Endothelial cell of umbilical vein (primary cell): ENCODE measurements at regions not wholly inside any gene's neighbourhood (a gene's known extent, or its start where the extent isn't known, plus 50 kb on each side); places are given as distances from the start of the nearest gene placed in this dataset.

Experiments used
- BruUV-seq: library from RNA; stranded (reverse); fragments of 400-500 nt; replicated peaks from 2 replicates; lab custom pipeline; 2021; lab: Mats Ljungman, UMichigan
- CTCF ChIA-PET: fragments of 300-600, 350-600 bp; sonication (Branson Sonifier 250); formaldehyde crosslinking; loops from one replicate; lab custom pipeline; 2021; ENCODE audit warnings: antibody characterized with exemption, inconsistent platforms; lab: Charles Lee
- POLR2A ChIA-PET: fragments of 300-600, 350-600 bp; sonication (Branson Sonifier 250); formaldehyde crosslinking; loops from one replicate; lab custom pipeline; 2021; ENCODE audit warnings: antibody characterized with exemption, inconsistent platforms; lab: Charles Lee
- DNase-seq: peaks from one replicate; pipeline ENCODE4 v3.0.0-alpha.2; 2011; ENCODE audit warnings: low read depth, low spot score
- FAIRE-seq: peaks from 2 replicates; lab custom pipeline; 2011; peaks lifted over from hg19 to GRCh38; lab: Jason Lieb, UNC
- H2AFZ ChIP-seq: 2 replicates; pipeline ENCODE4 v1.6.0; 2012; ENCODE audit warnings: low read depth, low read length, control low read depth, inconsistent platforms
- H3K27ac ChIP-seq: 2 replicates; pipeline ENCODE4 v1.5.1; 2011; ENCODE audit warnings: low read depth, mild to moderate bottlenecking, control low read depth, low read length, moderate library complexity; ENCODE audit not compliant: insufficient read depth
- H3K27me3 ChIP-seq, 2 experiments: 2 replicates each; pipeline versions ENCODE4 v1.6.0 to v1.6.1; 2011; ENCODE audit warnings: low read length in 2 of 2, mixed read lengths in 1 of 2; ENCODE audit not compliant: control insufficient read depth in 2 of 2, insufficient read depth in 2 of 2
- H3K36me3 ChIP-seq, 2 experiments: 2 replicates in 1 of 2; 3 replicates in 1 of 2; pipeline ENCODE4 v1.5.1; 2011; ENCODE audit warnings: low read length in 2 of 2, mild to moderate bottlenecking in 1 of 2, moderate library complexity in 1 of 2; ENCODE audit not compliant: control insufficient read depth in 2 of 2, insufficient read depth in 2 of 2; ENCODE audit errors: extremely low read depth in 1 of 2
- H3K4me1 ChIP-seq: 3 replicates; pipeline ENCODE4 v1.5.1; 2011; ENCODE audit warnings: mild to moderate bottlenecking, low read length; ENCODE audit not compliant: control insufficient read depth, insufficient read depth; ENCODE audit errors: extremely low read depth
- H3K4me2 ChIP-seq: 2 replicates; pipeline ENCODE4 v1.6.1; 2011; ENCODE audit warnings: low read length, control low read depth, mixed read lengths; ENCODE audit not compliant: insufficient read depth
- H3K4me3 ChIP-seq, 3 experiments: fragments of 200-600 bp in 1 of 3; sonication (generic), shearing (Covaris generic) in 1 of 3; replicated peaks in 1 of 3; 2 replicates each; pipeline ENCODE4 v1.5.1; 2011 to 2016; ENCODE audit warnings: control low read depth in 3 of 3, low read length in 3 of 3, mild to moderate bottlenecking in 2 of 3, inconsistent platforms in 1 of 3, low read depth in 1 of 3, moderate library complexity in 1 of 3; ENCODE audit not compliant: insufficient read depth in 1 of 3
- H3K79me2 ChIP-seq: 2 replicates; pipeline ENCODE4 v1.6.0; 2012; ENCODE audit warnings: low read length, inconsistent platforms; ENCODE audit not compliant: control insufficient read depth, insufficient read depth
- H3K9ac ChIP-seq: replicated peaks from 2 replicates; pipeline ENCODE3; 2011; ENCODE audit warnings: low read length, control low read depth; ENCODE audit not compliant: insufficient read depth; ENCODE audit errors: extremely low read depth
- H3K9me1 ChIP-seq: replicated peaks from 3 replicates; pipeline ENCODE4 v1.6.0; 2011; ENCODE audit warnings: mild to moderate bottlenecking, low read length; ENCODE audit not compliant: control insufficient read depth, insufficient read depth; ENCODE audit errors: extremely low read depth
- H3K9me3 ChIP-seq: replicated peaks from 2 replicates; pipeline ENCODE4 v1.5.1; 2012; ENCODE audit warnings: low read length, inconsistent platforms; ENCODE audit not compliant: control insufficient read depth, insufficient read depth
- H4K20me1 ChIP-seq: replicated peaks from 2 replicates; pipeline ENCODE3; 2011; ENCODE audit warnings: mild to moderate bottlenecking, low read length; ENCODE audit not compliant: control insufficient read depth, insufficient read depth; ENCODE audit errors: extremely low read depth
- EZH2 ChIP-seq: IDR thresholded peaks from 2 replicates; pipeline ENCODE4 v1.6.1; 2012; ENCODE audit warnings: borderline replicate concordance, low read depth, mild to moderate bottlenecking, moderate library complexity, low read length, inconsistent platforms; ENCODE audit not compliant: severe bottlenecking
- FOS ChIP-seq: IDR thresholded peaks from 2 replicates; pipeline ENCODE4 v1.6.1; 2011; ENCODE audit warnings: mild to moderate bottlenecking, low read length, moderate library complexity, borderline replicate concordance; ENCODE audit not compliant: insufficient read depth
- GATA2 ChIP-seq: IDR thresholded peaks from 2 replicates; pipeline ENCODE4 v1.7.0; 2011; ENCODE audit warnings: low read depth, mild to moderate bottlenecking, moderate library complexity, mixed read lengths, low read length; ENCODE audit not compliant: insufficient read length, insufficient read depth
- POLR2AphosphoS5 ChIP-seq: IDR thresholded peaks from 2 replicates; pipeline ENCODE4 v1.6.1; 2012; ENCODE audit warnings: low read depth, mild to moderate bottlenecking, control low read depth, low read length, moderate library complexity; ENCODE audit not compliant: insufficient read depth
- dilution Hi-C: fragments of 300-500 bp; cut with MboI; formaldehyde crosslinking; loops from one replicate; pipeline ENCODE4 v1.15.0; 2019; ENCODE audit warnings: low sequenced_read_pairs; ENCODE audit not compliant: extremely low pct_ligation_motif_present
- intact Hi-C: fragments of 100-400 bp; cut with micrococcal nuclease; formaldehyde crosslinking; loops from one replicate; pipeline ENCODE4 v1.10.0; 2022
- TF ChIP-seq, protein P1 (sequence below), 2 donors: IDR thresholded peaks; 1 replicate in 1 of 2; 2 replicates in 1 of 2; pipeline ENCODE4 v1.5.1; 2011; ENCODE audit warnings: low read length in 2 of 2, mild to moderate bottlenecking in 2 of 2, moderate library complexity in 2 of 2, control low read depth in 1 of 2, inconsistent platforms in 1 of 2, low read depth in 1 of 2; ENCODE audit not compliant: insufficient read depth in 1 of 2; ENCODE audit errors: extremely low read depth in 1 of 2

DNA sequence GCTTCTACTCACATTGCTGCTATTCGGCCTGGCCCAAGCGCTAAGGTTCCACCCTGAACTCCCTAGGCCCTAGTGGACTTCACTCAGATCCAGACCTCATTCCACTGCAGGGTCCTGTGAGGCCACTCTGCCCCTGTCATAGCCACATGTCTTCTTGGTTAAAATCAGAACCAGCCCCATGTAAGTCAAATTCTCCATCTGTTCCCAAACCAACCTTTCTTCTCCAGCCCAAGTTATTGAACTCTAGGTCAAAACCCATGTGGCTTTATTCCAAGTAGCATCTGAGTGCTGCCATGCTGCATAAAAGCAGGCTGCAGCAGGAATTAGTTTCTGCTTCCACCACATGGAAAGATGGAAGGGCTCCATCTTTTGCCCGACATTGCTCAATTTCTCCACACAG, 281.2 kb downstream of the SNX13 start:
- Histone ChIP-seq H3K9me3 (no peaks in the 10 kb centered on the region), H3K27me3 (no peaks in the 10 kb centered on the region), H3K4me1 (no peaks in the 10 kb centered on the region), H3K36me3 (no peaks in the 10 kb centered on the region), H3K4me2 (no peak overlapping the region), H3K9me1 (no peaks in the 10 kb centered on the region), H2AFZ (no peak overlapping the region), H3K79me2 (no peaks in the 10 kb centered on the region), H3K27ac (no peak overlapping the region), H3K4me3 (no peak overlapping the region), H4K20me1 (no peaks in the 10 kb centered on the region), H3K9ac (no peak overlapping the region)
- DNase-seq (no peak), FAIRE-seq (no peak)
- POLR2A ChIA-PET, result no interaction called here
- intact Hi-C loops (no loop called here), dilution Hi-C loops (no loop called here)
- CTCF ChIA-PET, result no interaction called here
- no peak for TF ChIP-seq GATA2
- TF ChIP-seq, protein P1, sequence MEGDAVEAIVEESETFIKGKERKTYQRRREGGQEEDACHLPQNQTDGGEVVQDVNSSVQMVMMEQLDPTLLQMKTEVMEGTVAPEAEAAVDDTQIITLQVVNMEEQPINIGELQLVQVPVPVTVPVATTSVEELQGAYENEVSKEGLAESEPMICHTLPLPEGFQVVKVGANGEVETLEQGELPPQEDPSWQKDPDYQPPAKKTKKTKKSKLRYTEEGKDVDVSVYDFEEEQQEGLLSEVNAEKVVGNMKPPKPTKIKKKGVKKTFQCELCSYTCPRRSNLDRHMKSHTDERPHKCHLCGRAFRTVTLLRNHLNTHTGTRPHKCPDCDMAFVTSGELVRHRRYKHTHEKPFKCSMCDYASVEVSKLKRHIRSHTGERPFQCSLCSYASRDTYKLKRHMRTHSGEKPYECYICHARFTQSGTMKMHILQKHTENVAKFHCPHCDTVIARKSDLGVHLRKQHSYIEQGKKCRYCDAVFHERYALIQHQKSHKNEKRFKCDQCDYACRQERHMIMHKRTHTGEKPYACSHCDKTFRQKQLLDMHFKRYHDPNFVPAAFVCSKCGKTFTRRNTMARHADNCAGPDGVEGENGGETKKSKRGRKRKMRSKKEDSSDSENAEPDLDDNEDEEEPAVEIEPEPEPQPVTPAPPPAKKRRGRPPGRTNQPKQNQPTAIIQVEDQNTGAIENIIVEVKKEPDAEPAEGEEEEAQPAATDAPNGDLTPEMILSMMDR (IDR thresholded peaks at IDR 0.05; ENCODE audit: extremely low read depth in 1 of 2, insufficient read depth in 1 of 2, low read depth in 1 of 2, low read length in 2 of 2), result no peak
- no TSS peak for BruUV-seq

GRCh38 chr7:17660116-17660515, 280.2 kb downstream of the SNX13 start:
- Histone ChIP-seq H3K4me1 (no peaks in the 10 kb centered on the region), H4K20me1 (no peaks in the 10 kb centered on the region), H2AFZ (no peak overlapping the region), H3K4me2 (no peak overlapping the region), H3K9me3 (no peaks in the 10 kb centered on the region), H3K9me1 (no peaks in the 10 kb centered on the region), H3K27me3 (no peaks in the 10 kb centered on the region), H3K79me2 (no peaks in the 10 kb centered on the region), H3K4me3 (no peak overlapping the region), H3K9ac (no peak overlapping the region), H3K27ac (no peak overlapping the region), H3K36me3 (no peaks in the 10 kb centered on the region)
- DNase-seq (no peak), FAIRE-seq (no peak)
- intact Hi-C loops (no loop called here), dilution Hi-C loops (no loop called here)
- TF ChIP-seq POLR2AphosphoS5, result no peak
- TF ChIP-seq, protein P1 (IDR thresholded peaks at IDR 0.05; ENCODE audit: extremely low read depth in 1 of 2, insufficient read depth in 1 of 2, low read depth in 1 of 2, low read length in 2 of 2), result no peak
- TF ChIP-seq EZH2, result no peak
- no peak for TF ChIP-seq FOS
- POLR2A ChIA-PET, result no interaction called here
- CTCF ChIA-PET, result no interaction called here
- no TSS peak for BruUV-seq
